CD4-positive, alpha-beta T cell treated with Interleukin-17A for 4 hours (primary cell): ENCODE measurements at regions not wholly inside any gene's neighbourhood (a gene's known extent, or its start where the extent isn't known, plus 50 kb on each side); places are given as distances from the start of the nearest gene placed in this dataset.
"Not testable (repeated sequence)": the region's sequence is repeated elsewhere in the genome, so short reads cannot be mapped to it uniquely, and the experiment has no call there.

ENCODE experiments used
- DNase-seq: peaks from one replicate; pipeline ENCODE4 v3.0.0-alpha.2; 2020; ENCODE audit warnings: mixed read lengths

GRCh38 chr12:83659321-83659720, 972.6 kb downstream of the TMTC2 start:
- DNase-seq, result no peak

GRCh38 chr12:83656004-83656403, 969.3 kb downstream of the TMTC2 start:
- no peak for DNase-seq

GRCh38 chr12:83642205-83642604, 955.5 kb downstream of the TMTC2 start:
- no peak for DNase-seq

- no peak for DNase-seq
Observed at GRCh38 chr12:83641789-83642188, 955.1 kb downstream of the TMTC2 start.

- no peak for DNase-seq
Observed at GRCh38 chr12:83634726-83635267, 948.1 kb downstream of the TMTC2 start.

GRCh38 chr12:83630526-83630925, 943.8 kb downstream of the TMTC2 start:
- no peak for DNase-seq

GRCh38 chr12:83629931-83630330, 943.2 kb downstream of the TMTC2 start:
- DNase-seq, result no peak

GRCh38 chr12:83622205-83622604, 935.5 kb downstream of the TMTC2 start:
- no peak for DNase-seq

- DNase-seq, result no peak
Observed at GRCh38 chr12:83619973-83620372, 933.3 kb downstream of the TMTC2 start.

- no peak for DNase-seq
Observed at GRCh38 chr12:83615152-83615551, 928.4 kb downstream of the TMTC2 start.

GRCh38 chr12:83613586-83614110, 926.9 kb downstream of the TMTC2 start:
- DNase-seq, result no peak

GRCh38 chr12:83603106-83603505, 916.4 kb downstream of the TMTC2 start:
- DNase-seq, result no peak

GRCh38 chr12:83575326-83575725, 888.6 kb downstream of the TMTC2 start:
- no peak for DNase-seq

- no peak for DNase-seq
Observed at GRCh38 chr12:83574142-83574541, 887.4 kb downstream of the TMTC2 start.

GRCh38 chr12:83573671-83574070, 887.0 kb downstream of the TMTC2 start:
- DNase-seq, result no peak

GRCh38 chr12:83559650-83560049, 872.9 kb downstream of the TMTC2 start:
- DNase-seq, result no peak

GRCh38 chr12:83556040-83556439, 869.3 kb downstream of the TMTC2 start:
- not testable (repeated sequence) for DNase-seq

GRCh38 chr12:83541446-83541845, 854.7 kb downstream of the TMTC2 start:
- no peak for DNase-seq

GRCh38 chr12:83538361-83538965, 851.8 kb downstream of the TMTC2 start:
- DNase-seq, result no peak

GRCh38 chr12:83537428-83538053, 850.8 kb downstream of the TMTC2 start:
- no peak for DNase-seq

GRCh38 chr12:83536496-83536895, 849.8 kb downstream of the TMTC2 start:
- DNase-seq, result no peak

- DNase-seq, result no peak
Observed at GRCh38 chr12:83528571-83528970, 841.9 kb downstream of the TMTC2 start.

- DNase-seq, result no peak
Observed at GRCh38 chr12:83527810-83528209, 841.1 kb downstream of the TMTC2 start.

GRCh38 chr12:83515306-83516026, 828.8 kb downstream of the TMTC2 start:
- no peak for DNase-seq
